ENCODE measurements at regions not wholly inside any gene's neighbourhood (a gene's known extent, or its start where the extent isn't known, plus 50 kb on each side); places are given as distances from the start of the nearest gene placed in this dataset.

- TF ChIP-seq, protein P1, sequence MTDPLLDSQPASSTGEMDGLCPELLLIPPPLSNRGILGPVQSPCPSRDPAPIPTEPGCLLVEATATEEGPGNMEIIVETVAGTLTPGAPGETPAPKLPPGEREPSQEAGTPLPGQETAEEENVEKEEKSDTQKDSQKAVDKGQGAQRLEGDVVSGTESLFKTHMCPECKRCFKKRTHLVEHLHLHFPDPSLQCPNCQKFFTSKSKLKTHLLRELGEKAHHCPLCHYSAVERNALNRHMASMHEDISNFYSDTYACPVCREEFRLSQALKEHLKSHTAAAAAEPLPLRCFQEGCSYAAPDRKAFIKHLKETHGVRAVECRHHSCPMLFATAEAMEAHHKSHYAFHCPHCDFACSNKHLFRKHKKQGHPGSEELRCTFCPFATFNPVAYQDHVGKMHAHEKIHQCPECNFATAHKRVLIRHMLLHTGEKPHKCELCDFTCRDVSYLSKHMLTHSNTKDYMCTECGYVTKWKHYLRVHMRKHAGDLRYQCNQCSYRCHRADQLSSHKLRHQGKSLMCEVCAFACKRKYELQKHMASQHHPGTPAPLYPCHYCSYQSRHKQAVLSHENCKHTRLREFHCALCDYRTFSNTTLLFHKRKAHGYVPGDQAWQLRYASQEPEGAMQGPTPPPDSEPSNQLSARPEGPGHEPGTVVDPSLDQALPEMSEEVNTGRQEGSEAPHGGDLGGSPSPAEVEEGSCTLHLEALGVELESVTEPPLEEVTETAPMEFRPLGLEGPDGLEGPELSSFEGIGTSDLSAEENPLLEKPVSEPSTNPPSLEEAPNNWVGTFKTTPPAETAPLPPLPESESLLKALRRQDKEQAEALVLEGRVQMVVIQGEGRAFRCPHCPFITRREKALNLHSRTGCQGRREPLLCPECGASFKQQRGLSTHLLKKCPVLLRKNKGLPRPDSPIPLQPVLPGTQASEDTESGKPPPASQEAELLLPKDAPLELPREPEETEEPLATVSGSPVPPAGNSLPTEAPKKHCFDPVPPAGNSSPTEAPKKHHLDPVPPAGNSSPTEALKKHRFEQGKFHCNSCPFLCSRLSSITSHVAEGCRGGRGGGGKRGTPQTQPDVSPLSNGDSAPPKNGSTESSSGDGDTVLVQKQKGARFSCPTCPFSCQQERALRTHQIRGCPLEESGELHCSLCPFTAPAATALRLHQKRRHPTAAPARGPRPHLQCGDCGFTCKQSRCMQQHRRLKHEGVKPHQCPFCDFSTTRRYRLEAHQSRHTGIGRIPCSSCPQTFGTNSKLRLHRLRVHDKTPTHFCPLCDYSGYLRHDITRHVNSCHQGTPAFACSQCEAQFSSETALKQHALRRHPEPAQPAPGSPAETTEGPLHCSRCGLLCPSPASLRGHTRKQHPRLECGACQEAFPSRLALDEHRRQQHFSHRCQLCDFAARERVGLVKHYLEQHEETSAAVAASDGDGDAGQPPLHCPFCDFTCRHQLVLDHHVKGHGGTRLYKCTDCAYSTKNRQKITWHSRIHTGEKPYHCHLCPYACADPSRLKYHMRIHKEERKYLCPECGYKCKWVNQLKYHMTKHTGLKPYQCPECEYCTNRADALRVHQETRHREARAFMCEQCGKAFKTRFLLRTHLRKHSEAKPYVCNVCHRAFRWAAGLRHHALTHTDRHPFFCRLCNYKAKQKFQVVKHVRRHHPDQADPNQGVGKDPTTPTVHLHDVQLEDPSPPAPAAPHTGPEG (CRISPR knock-in tag; IDR thresholded peaks at IDR 0.05): no peak
- TF ChIP-seq ZBTB1 (CRISPR knock-in tag; IDR thresholded peaks at IDR 0.05; ENCODE audit: borderline replicate concordance) (no peak), MYPOP (CRISPR knock-in tag; IDR thresholded peaks at IDR 0.05) (peak; percentile 79; the same call in 1 of the 2 replicates), THAP9 (CRISPR knock-in tag; IDR thresholded peaks at IDR 0.05; ENCODE audit: borderline replicate concordance) (0 out of 2 replicates have a peak, but pooled peaks have one; percentile 45), ZNF572 (CRISPR knock-in tag; IDR thresholded peaks at IDR 0.05) (0 out of 2 replicates have a peak, but pooled peaks have one; percentile 68), KLF11 (CRISPR knock-in tag; IDR thresholded peaks at IDR 0.05) (peak; percentile 74; the same call in 1 of the 2 replicates), ZNF232 (CRISPR knock-in tag; IDR thresholded peaks at IDR 0.05; ENCODE audit: borderline replicate concordance) (peak; percentile 67; the same call in 1 of the 2 replicates), MED8 (CRISPR knock-in tag; IDR thresholded peaks at IDR 0.05; ENCODE audit: insufficient replicate concordance) (no peak), STAT5B (CRISPR knock-in tag; IDR thresholded peaks at IDR 0.05) (no peak), KLF12 (CRISPR knock-in tag; IDR thresholded peaks at IDR 0.05; ENCODE audit: borderline replicate concordance) (no peak), HNRNPH1 (optimal IDR thresholded peaks at IDR 0.05; ENCODE audit: low read depth, low read length) (peak; percentile 28), MIER3 (CRISPR knock-in tag; IDR thresholded peaks at IDR 0.05; ENCODE audit: borderline replicate concordance) (peak; percentile 79; the same call in 1 of the 2 replicates), CEBPG (CRISPR knock-in tag; IDR thresholded peaks at IDR 0.05) (peak; percentile 41), ARNT2 (CRISPR knock-in tag; IDR thresholded peaks at IDR 0.05; ENCODE audit: low read depth) (no peak; the same call in 1 of the 2 replicates), ZNF44 (CRISPR knock-in tag; IDR thresholded peaks at IDR 0.05) (peak; percentile 62; the same call in 1 of the 2 replicates), ZNF709 (CRISPR knock-in tag; IDR thresholded peaks at IDR 0.05) (peak; percentile 43; the same call in 1 of the 2 replicates), HOXA3 (CRISPR knock-in tag; IDR thresholded peaks at IDR 0.05) (peak; percentile 28; the same call in 1 of the 2 replicates), ZSCAN9 (CRISPR knock-in tag; IDR thresholded peaks at IDR 0.05; ENCODE audit: borderline replicate concordance) (peak; percentile 68; the same call in 1 of the 2 replicates)
Measured at GRCh38 chr7:149690688-149691446, 82.5 kb downstream of the ZNF467 start (continued).

All from HepG2 (cell line).